Natural killer cell (primary cell): ENCODE measurements at regions not wholly inside any gene's neighbourhood (a gene's known extent, or its start where the extent isn't known, plus 50 kb on each side); places are given as distances from the start of the nearest gene placed in this dataset.

Experiments
- ATAC-seq, 3 donors: fragments of 150-1000 bp in 2 of 3; fragments of 200-7000 bp in 1 of 3; cut with Tn5 transposase; 1 replicate in 1 of 3; 2 replicates in 2 of 3; pipeline ENCODE4 v1.10.0; 2021; ENCODE audit warnings: mild to moderate bottlenecking in 2 of 3, moderate library complexity in 2 of 3
- DNase-seq, 2 donors: peaks; one replicate each; pipeline versions ENCODE4 v3.0.0 to v3.0.0-alpha.2; 2013 to 2021; ENCODE audit warnings: mixed read lengths in 1 of 2
- H3K27ac ChIP-seq: one replicate; pipeline ENCODE4 v1.5.1; 2013; ENCODE audit warnings: mild to moderate bottlenecking, low read length
- H3K27me3 ChIP-seq: one replicate; pipeline ENCODE4 v1.6.1; 2013; ENCODE audit warnings: low read length; ENCODE audit not compliant: control insufficient read depth, insufficient read depth
- H3K36me3 ChIP-seq: one replicate; pipeline ENCODE4 v1.6.1; 2013; ENCODE audit warnings: low read length; ENCODE audit not compliant: control insufficient read depth, insufficient read depth
- H3K4me1 ChIP-seq: one replicate; pipeline ENCODE4 v1.6.1; 2013; ENCODE audit warnings: low read length; ENCODE audit not compliant: control insufficient read depth, insufficient read depth
- H3K4me3 ChIP-seq: one replicate; pipeline ENCODE4 v1.5.1; 2013; ENCODE audit warnings: low read length
- H3K9me3 ChIP-seq: one replicate; pipeline ENCODE4 v1.6.1; 2013; ENCODE audit warnings: low read length; ENCODE audit not compliant: control insufficient read depth, insufficient read depth
- H3K27ac Mint-ChIP-seq, 2 donors: one replicate each; pipeline ENCODE4 v1.8.0; 2022; ENCODE audit warnings: mild to moderate bottlenecking in 2 of 2, mixed read lengths in 2 of 2, moderate library complexity in 1 of 2
- H3K27me3 Mint-ChIP-seq, 2 donors: one replicate each; pipeline ENCODE4 v1.8.0; 2022; ENCODE audit warnings: low read depth in 2 of 2, mixed read lengths in 2 of 2
- H3K36me3 Mint-ChIP-seq: one replicate; pipeline ENCODE4 v1.8.0; 2022; ENCODE audit warnings: mixed read lengths
- H3K4me1 Mint-ChIP-seq, 2 donors: one replicate each; pipeline ENCODE4 v1.8.0; 2022; ENCODE audit warnings: mixed read lengths in 2 of 2
- H3K4me3 Mint-ChIP-seq: one replicate; pipeline ENCODE4 v1.8.0; 2022; ENCODE audit warnings: mild to moderate bottlenecking, moderate library complexity, mixed read lengths
- H3K9me3 Mint-ChIP-seq, 2 donors: one replicate each; pipeline ENCODE4 v1.8.0; 2022; ENCODE audit warnings: mixed read lengths in 2 of 2
- CTCF ChIP-seq: fragments of 200-600 bp; IDR thresholded peaks from one replicate; pipeline ENCODE4 v1.8.0; 2022; ENCODE audit warnings: antibody characterized with exemption
- WGBS: methylation state at CpG from one replicate; pipeline ENCODE4 v1.1.7; 2013; ENCODE audit warnings: missing lambda C conversion rate; ENCODE audit not compliant: insufficient coverage; 5-methylcytosine and 5-hydroxymethylcytosine counted together
- intact Hi-C: fragments of 100-400 bp; cut with micrococcal nuclease; formaldehyde crosslinking; loops from one replicate; pipeline ENCODE4 v1.14.2; 2022

- Mint-ChIP-seq H3K4me1 (peaks cover 0 to 10% of the 10 kb centered on the region in 2 donors), H3K27me3 (no peaks in the 10 kb centered on the region), H3K27ac (no peak overlapping the region), H3K4me3 (no peak overlapping the region), H3K9me3 (no peaks in the 10 kb centered on the region), H3K36me3 (no peaks in the 10 kb centered on the region)
- no peaks in the 10 kb centered on the region for H3K4me1 ChIP-seq
- 83% methylated on average over 6 of the region's 6 CpGs for WGBS
- DNase-seq (no peak), ATAC-seq (no peak)
- no peaks in the 10 kb centered on the region for H3K27me3 ChIP-seq
- H3K9me3 ChIP-seq: no peaks in the 10 kb centered on the region
- no peak overlapping the region for H3K27ac ChIP-seq
- H3K4me3 ChIP-seq: no peak overlapping the region
- intact Hi-C loops: no loop called here
- H3K36me3 ChIP-seq: no peaks in the 10 kb centered on the region
- no peak for TF ChIP-seq CTCF
Measured at GRCh38 chr17:79159471-79159870, 84.8 kb downstream of the ENGASE start.

- Histone ChIP-seq H3K4me3 (no peak overlapping the region), H3K27ac (no peak overlapping the region), H3K9me3 (no peaks in the 10 kb centered on the region), H3K27me3 (no peaks in the 10 kb centered on the region), H3K4me1 (no peaks in the 10 kb centered on the region), H3K36me3 (no peaks in the 10 kb centered on the region)
- H3K4me3 Mint-ChIP-seq: no peak overlapping the region
- no peak for DNase-seq
- peaks cover 0 to 12% of the 10 kb centered on the region in 2 donors for H3K4me1 Mint-ChIP-seq
- 87% methylated on average over 19 of the region's 19 CpGs for WGBS
- TF ChIP-seq CTCF: no peak
- intact Hi-C loops: no loop called here
- H3K36me3 Mint-ChIP-seq: no peaks in the 10 kb centered on the region
- ATAC-seq: no peak
- no peak overlapping the region for H3K27ac Mint-ChIP-seq
- no peaks in the 10 kb centered on the region for H3K27me3 Mint-ChIP-seq
- H3K9me3 Mint-ChIP-seq: no peaks in the 10 kb centered on the region
Measured at GRCh38 chr17:79156463-79157095, 82.0 kb downstream of the ENGASE start.

GRCh38 chr17:79155701-79156100 is 81.1 kb downstream of the ENGASE start:
- Mint-ChIP-seq H3K9me3 (no peaks in the 10 kb centered on the region), H3K27me3 (peaks cover 0 to 3% of the 10 kb centered on the region in 2 donors), H3K27ac (no peak overlapping the region), H3K36me3 (no peaks in the 10 kb centered on the region), H3K4me1 (peaks cover 0 to 3% of the 10 kb centered on the region in 2 donors), H3K4me3 (no peak overlapping the region)
- no peak for ATAC-seq
- Histone ChIP-seq H3K27me3 (no peaks in the 10 kb centered on the region), H3K36me3 (no peaks in the 10 kb centered on the region), H3K4me1 (no peaks in the 10 kb centered on the region), H3K27ac (no peak overlapping the region), H3K9me3 (no peaks in the 10 kb centered on the region), H3K4me3 (no peak overlapping the region)
- intact Hi-C loops: no loop called here
- TF ChIP-seq CTCF: no peak
- no peak for DNase-seq
- whole genome bisulfite sequencing: 85% methylated on average over 12 of the region's 12 CpGs

GRCh38 chr17:79154951-79155585 is 80.4 kb downstream of the ENGASE start:
- Mint-ChIP-seq H3K27ac (no peak overlapping the region), H3K4me1 (peaks cover 0 to 3% of the 10 kb centered on the region in 2 donors), H3K27me3 (peaks cover 0 to 3% of the 10 kb centered on the region in 2 donors), H3K36me3 (no peaks in the 10 kb centered on the region), H3K9me3 (no peaks in the 10 kb centered on the region), H3K4me3 (no peak overlapping the region)
- intact Hi-C loops: no loop called here
- H3K4me3 ChIP-seq: no peak overlapping the region
- no peaks in the 10 kb centered on the region for H3K9me3 ChIP-seq
- H3K27me3 ChIP-seq: no peaks in the 10 kb centered on the region
- TF ChIP-seq CTCF: no peak
- DNase-seq (no peak), ATAC-seq (no peak)
- no peaks in the 10 kb centered on the region for H3K36me3 ChIP-seq
- WGBS: 80% methylated on average over 31 of the region's 31 CpGs
- H3K4me1 ChIP-seq: no peaks in the 10 kb centered on the region
- no peak overlapping the region for H3K27ac ChIP-seq
